Activated CD8-positive, alpha-beta memory T cell treated with anti-CD3 and anti-CD28 coated beads for 24 hours (primary cell): ENCODE measurements at regions not wholly inside any gene's neighbourhood (a gene's known extent, or its start where the extent isn't known, plus 50 kb on each side); places are given as distances from the start of the nearest gene placed in this dataset.
"Not testable (repeated sequence)": the region's sequence is repeated elsewhere in the genome, so short reads cannot be mapped to it uniquely, and the experiment has no call there.

Experiments
- DNase-seq: peaks from one replicate; pipeline ENCODE4 v3.0.0-alpha.2; 2020

DNA sequence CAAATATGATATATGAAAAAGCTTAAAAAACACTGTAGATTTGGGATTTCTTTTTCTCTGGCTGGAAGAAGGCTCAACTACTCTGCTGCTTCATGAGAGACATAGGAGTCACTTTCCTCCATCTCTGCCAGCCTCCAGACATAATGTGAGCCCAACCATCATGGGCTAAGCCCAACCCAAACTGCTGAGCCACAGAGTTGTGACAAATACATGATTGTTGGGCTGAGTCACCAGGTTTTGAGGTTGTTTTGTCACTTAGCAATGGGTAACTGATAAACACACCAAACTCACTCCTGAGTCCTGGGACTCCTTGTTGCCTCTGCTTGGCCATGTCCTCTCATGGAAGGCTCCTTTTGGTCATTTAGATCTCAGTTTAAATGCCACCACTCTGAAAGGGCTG, 381.8 kb upstream of the FZD8 start:
- no peak for DNase-seq

DNA sequence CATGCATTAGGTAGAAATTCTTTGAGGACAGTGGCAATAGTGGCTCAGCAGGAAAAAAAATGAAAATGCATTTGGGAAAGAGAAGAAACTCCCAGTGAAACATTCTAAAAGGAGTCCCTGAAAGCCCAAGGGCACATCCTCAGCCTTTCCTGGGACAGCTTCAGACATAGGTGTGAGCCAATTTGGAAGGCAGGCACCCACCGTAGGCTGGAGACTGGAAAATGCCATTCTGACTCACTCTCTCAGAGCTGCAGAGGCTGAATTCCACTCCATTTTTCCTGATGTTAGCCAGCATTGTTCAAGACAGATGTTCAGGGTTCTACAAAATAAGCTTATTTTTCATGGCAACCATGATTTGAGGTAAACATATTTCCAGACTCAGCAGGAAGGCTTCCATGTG, 379.0 kb upstream of the FZD8 start:
- DNase-seq = no peak

GRCh38 chr10:36019749-36020148, 377.7 kb upstream of the FZD8 start:
- DNase-seq = no peak

DNA sequence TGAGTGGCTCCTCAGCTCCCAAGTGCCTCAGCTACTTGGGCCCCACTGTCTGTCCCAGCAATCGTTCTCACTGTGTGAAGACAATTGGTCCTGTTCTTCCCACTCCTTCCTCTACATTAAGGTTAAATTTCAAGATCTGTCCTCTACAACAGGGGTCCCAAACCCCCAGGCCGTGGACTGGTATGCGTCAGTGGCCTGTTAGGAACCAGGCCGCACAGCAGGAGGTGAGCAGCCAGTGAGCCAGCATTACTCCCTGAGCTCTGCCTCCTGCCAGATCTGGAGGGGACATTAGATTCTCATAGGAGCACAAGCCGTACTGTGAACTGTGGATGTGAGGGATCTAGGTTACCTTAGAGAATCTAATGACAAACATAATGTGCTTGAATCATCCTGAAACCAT, 376.9 kb upstream of the FZD8 start:
- DNase-seq = no peak

DNA sequence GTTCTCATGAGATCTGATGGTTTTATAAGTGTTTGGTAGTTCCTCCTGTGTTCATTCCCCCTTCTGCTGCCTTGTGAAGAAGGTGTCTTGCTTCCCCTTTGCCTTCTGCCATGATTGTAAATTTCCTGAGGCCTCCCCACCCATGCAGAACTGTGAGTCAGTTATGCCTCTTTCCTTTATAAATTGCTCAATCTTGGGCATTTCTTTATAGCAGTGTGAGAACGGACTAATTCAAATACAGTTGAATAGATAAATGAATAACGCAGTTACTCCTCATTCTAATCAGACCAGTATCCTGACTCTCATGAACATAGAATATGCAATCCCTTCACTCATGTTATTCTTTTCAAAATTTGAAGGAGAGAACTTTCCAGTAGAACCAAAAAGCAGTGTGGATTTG, 375.0 kb upstream of the FZD8 start:
- DNase-seq = no peak

GRCh38 chr10:36007369-36007768, 365.3 kb upstream of the FZD8 start:
- no peak for DNase-seq

DNA sequence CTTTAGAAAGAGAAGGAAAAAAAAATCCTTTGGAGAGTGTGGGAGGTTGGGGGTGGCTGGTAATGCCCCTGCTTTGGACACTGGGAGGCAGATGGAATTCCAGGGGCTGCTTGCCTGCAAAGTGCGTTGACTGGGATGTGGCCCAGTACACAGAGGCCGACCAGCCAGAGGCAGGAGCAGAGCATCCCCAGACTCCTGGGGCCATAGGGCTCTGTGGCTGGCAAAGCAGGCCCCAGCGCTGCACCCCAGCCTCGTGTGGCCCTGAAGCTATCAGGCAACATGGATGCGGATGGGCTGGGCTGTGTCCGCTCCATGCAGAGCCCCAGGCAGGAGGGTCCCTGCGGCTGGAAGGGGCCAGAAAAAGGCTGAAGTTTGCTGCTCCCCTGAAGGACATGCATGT, 361.6 kb upstream of the FZD8 start:
- no peak for DNase-seq

DNA sequence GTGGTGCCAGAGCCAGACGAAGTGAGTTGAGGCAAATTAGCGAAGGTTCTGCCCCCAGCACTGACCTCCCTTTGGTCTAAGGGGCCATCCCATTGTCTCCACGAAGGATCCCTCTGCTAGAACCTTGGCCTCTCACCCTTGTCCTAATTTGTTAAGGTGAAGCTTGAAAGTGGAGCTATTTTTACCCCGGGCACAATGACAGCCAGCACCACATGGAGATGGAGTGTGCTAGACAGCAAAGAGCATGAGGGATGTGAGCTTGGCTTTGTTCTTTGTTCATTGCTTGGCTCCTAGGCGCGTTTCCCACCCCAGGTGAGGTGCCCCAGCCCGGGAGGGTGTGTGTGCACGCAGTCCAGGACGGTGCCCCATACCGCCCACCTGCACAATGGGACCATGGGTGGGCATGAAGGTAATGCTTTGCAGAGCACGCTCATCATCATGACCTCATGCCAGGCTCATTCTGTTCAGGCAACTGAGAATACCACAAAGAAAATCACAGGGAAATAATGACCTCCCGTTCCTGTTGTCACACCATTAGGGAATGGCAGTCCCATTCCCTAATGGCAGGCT, 361.0 kb upstream of the FZD8 start:
- DNase-seq = no peak

GRCh38 chr10:36002445-36002844, 360.3 kb upstream of the FZD8 start:
- no peak for DNase-seq

DNA sequence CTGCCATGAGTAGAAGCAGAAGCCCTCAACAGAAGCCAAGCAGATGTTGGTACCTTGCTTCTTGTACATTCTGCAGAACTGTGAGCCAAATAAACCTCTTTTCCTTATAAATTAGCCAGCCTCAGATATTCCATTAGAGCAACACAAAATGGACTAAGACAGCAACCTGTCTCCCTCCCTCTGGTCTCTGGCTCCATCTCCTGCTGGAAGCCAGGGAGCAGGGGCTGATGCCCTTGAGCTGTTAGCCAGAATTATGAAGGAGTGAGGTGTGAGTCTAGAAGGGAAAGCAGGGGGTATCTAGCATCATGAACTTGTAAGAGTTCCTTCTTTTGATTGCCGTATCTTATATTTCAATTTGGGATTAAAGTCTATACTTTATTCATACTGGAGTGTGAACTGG, 358.7 kb upstream of the FZD8 start:
- DNase-seq = not testable (repeated sequence)

- DNase-seq = no peak
Observed at GRCh38 chr10:35998026-35998425, 355.9 kb upstream of the FZD8 start.

- no peak for DNase-seq
Observed at GRCh38 chr10:35995485-35995884, 353.4 kb upstream of the FZD8 start.

- no peak for DNase-seq
Observed at GRCh38 chr10:35993591-35994515, 351.8 kb upstream of the FZD8 start.

GRCh38 chr10:35992107-35992506, 350.0 kb upstream of the FZD8 start:
- DNase-seq = no peak

GRCh38 chr10:35986756-35987502, 344.8 kb upstream of the FZD8 start:
- DNase-seq = no peak

- DNase-seq = no peak
Observed at GRCh38 chr10:35979116-35979515, 337.0 kb upstream of the FZD8 start.

DNA sequence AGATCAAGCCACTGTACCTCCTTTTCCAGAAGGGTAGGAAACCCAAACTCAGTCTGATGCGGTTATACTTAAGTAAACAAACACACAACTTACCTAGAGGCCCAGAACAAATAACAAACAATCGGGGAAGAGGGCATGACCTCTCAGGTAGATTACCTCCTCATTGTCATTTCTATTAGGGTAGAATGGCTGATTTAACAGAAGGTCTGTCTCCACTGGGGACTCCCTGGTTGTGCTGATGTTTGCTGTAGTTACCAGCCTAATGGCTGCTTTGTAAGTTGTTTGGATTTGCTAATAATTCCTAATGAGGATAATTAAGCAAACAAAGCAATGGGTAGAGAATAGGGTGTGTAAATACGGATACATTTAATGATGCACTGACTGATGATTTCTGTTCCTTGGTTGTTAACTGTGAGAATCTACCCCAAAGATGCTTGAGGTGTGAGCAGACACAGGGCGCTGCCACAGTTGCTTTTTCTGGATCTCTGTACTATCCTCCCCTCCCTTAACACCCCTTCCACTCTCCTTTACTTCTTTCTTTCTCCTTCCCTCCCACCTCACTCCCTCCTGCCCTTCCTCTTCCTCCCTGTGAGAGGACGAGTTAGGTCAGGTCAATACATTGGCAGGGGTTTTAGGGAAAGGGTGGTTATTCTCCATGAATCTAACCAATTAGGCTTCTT, 332.0 kb upstream of the FZD8 start:
- not testable (repeated sequence) for DNase-seq

DNA sequence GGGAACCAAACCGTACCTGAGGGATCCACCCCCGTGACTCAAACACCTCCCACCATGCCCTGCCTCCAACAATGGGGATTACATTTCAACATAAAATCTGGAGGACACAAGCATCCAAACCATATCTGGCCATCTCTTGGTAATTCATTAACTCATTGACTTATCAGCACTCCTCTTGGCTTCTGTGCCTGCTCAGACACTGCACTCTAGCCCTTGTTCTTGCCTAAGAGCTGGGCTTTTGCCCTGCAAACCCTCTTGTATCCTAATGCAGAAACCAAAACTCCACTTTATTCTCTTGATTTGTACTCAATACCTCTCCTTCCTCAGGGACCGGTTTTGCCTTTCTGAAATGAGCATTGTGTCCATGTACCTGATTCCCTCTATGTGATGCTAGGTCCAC, 330.2 kb upstream of the FZD8 start:
- DNase-seq = no peak

GRCh38 chr10:35971397-35971796, 329.3 kb upstream of the FZD8 start:
- no peak for DNase-seq

DNA sequence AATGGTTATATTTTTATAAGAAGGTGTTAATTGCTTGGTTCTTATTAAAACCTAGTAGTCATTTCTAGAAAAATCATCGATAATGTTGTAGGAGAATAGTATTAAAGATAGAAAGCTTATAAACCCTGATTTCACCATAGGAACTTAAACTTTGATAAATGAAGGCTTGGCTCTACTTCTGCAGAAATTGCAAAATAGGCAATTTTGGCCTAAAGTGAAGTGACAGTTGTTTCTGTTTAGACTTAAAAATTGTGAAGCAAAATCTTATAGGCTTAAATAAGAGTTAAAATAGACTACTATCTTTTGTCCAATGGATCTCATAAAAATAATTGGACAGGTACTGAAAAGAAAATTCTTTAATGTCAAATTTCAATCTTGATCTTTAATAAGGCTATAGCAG, 321.6 kb upstream of the FZD8 start:
- no peak for DNase-seq

- DNase-seq = no peak
Observed at GRCh38 chr10:35961501-35961900, 319.4 kb upstream of the FZD8 start.

- no peak for DNase-seq
Observed at GRCh38 chr10:35959252-35959651, 317.2 kb upstream of the FZD8 start.

DNA sequence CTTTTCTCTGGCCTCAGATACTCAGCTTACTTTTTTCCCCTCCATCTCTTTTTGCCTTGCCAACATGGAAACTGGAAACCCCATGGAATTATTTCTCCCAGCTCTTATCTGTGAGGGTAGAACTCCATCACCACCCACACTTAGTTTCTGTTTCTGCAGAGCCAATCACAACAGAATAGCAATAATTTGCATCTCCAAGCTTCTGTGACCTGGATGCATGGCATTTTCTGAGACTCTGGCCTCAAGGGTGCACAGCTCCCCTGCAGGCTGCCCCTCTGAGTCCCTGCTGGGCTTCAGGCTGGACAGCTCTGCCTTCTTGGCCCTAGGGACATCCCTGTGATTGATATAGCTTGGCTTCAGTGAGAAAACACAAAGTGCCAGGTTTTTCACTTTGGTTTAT, 316.5 kb upstream of the FZD8 start:
- not testable (repeated sequence) for DNase-seq
